ENCODE measurements at regions not wholly inside any gene's neighbourhood (a gene's known extent, or its start where the extent isn't known, plus 50 kb on each side); places are given as distances from the start of the nearest gene placed in this dataset.

DNA sequence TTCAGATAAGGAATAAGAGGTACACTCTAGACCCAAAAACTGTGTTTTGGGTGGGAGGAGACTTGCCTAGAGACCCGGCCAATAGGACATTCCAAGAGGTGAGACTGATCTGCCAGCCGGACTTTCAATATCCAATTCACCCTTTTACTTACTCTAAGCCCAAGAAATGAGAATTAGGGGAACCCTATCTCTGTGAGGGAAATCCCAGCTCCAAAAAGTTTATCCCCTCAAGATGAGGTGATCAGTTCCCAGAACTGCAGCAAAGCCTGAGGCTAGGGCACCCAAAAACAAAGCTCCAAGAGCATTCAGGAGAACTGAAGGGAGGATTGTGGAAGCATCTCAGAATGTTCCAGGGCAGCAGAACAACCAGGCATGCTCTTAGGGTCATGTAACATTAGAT, 251.7 kb downstream of the PTTG2 start:
- H3K4me3 ChIP-seq (ENCODE audit: low read depth, low read length): no peak overlapping the region
- TF ChIP-seq, protein P1, sequence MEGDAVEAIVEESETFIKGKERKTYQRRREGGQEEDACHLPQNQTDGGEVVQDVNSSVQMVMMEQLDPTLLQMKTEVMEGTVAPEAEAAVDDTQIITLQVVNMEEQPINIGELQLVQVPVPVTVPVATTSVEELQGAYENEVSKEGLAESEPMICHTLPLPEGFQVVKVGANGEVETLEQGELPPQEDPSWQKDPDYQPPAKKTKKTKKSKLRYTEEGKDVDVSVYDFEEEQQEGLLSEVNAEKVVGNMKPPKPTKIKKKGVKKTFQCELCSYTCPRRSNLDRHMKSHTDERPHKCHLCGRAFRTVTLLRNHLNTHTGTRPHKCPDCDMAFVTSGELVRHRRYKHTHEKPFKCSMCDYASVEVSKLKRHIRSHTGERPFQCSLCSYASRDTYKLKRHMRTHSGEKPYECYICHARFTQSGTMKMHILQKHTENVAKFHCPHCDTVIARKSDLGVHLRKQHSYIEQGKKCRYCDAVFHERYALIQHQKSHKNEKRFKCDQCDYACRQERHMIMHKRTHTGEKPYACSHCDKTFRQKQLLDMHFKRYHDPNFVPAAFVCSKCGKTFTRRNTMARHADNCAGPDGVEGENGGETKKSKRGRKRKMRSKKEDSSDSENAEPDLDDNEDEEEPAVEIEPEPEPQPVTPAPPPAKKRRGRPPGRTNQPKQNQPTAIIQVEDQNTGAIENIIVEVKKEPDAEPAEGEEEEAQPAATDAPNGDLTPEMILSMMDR (IDR thresholded peaks at IDR 0.05; ENCODE audit: low read depth, low read length): no peak

DNA sequence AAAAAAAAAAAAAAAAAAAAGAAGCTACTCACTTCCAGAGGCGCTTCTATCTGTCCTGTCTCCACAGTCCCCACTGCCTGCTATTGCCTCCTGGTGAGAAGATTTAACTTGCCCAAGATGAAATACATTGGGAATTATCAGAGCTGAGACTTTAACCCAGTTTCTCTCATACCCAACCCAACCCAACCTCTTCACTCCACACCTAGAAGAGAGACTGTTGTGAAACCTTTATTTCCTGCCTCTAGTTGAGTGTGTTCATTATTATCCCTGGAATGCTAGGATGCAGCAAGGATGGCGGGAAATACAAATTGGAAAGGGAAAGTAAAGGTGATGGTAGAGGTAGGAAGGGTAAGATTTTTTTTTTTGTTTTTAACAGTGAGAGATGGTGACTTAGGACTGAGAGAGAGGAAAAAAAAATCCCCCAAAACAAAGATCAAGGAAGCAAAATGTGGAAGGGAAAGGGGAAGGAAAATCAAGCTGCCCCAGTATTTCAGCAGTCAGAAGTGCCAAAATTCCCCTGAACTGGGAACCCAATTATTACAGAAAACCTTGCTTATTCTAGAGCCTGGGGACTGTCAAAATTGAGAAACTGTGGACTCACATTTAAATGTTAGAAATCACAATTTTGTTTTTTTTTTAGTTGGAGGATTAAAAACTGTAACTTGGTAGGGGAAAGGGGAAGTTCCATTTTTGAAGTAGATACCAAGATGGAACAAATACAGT, 253.0 kb downstream of the PTTG2 start:
- H3K4me3 ChIP-seq (ENCODE audit: low read depth, low read length): no peak overlapping the region
- TF ChIP-seq, protein P1 (IDR thresholded peaks at IDR 0.05; ENCODE audit: low read depth, low read length): no peak

- TF ChIP-seq, protein P1 (IDR thresholded peaks at IDR 0.05; ENCODE audit: low read depth, low read length): no peak
- no peak overlapping the region for H3K4me3 ChIP-seq (ENCODE audit: low read depth, low read length)
Observed at GRCh38 chr4:38222892-38223291, 262.7 kb downstream of the PTTG2 start.

DNA sequence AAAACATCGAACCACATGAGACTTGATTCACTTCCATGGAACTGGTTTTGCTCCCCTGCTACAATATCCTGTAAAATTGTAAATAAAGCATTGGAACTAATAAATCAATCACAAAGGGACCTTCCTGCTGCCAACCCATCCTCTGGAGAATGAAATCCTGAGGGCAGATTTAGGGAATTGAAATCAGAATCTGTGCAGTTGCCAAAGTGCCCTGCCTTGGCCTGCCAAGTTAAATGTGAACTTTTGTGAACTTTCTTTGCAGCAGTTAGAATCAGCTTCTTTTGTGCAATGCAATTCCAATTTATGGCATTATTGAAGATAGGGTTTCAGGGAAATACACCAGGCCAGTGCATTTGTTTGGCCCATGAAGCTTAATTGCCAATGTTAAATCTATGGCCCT, 263.1 kb downstream of the PTTG2 start:
- no peak overlapping the region for H3K4me3 ChIP-seq (ENCODE audit: low read depth, low read length)
- TF ChIP-seq, protein P1 (IDR thresholded peaks at IDR 0.05; ENCODE audit: low read depth, low read length): no peak

GRCh38 chr4:38223782-38224236, 263.6 kb downstream of the PTTG2 start:
- TF ChIP-seq, protein P1 (IDR thresholded peaks at IDR 0.05; ENCODE audit: low read depth, low read length): no peak
- no peak overlapping the region for H3K4me3 ChIP-seq (ENCODE audit: low read depth, low read length)

DNA sequence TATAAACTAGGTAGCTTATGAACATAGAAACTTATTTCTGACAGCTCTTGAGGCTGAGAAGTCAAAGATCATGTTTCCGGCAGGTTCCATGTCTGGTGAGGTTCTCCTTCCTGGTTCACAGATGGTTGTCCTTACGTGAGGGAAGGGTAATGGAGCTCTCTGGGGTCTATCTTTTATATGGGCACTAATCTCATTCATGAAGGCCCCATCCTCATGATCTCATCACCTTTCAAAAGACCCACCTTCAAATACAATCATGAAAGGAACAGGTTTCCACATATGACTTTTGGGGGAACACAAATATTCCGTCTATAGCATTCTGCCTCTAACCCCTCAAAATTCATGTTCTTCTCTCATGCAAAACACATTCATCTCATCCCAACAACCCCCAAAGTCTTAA, 264.7 kb downstream of the PTTG2 start:
- TF ChIP-seq, protein P1 (IDR thresholded peaks at IDR 0.05; ENCODE audit: low read depth, low read length): no peak

GRCh38 chr4:38226170-38226569, 266.0 kb downstream of the PTTG2 start:
- no peak overlapping the region for H3K4me3 ChIP-seq (ENCODE audit: low read depth, low read length)
- TF ChIP-seq, protein P1 (IDR thresholded peaks at IDR 0.05; ENCODE audit: low read depth, low read length): no peak

More for the DNA sequence above, 264.7 kb downstream of the PTTG2 start:
- no peak overlapping the region for H3K4me3 ChIP-seq (ENCODE audit: low read depth, low read length)

All from WI38 (cell line).